Mesothelial cell of epicardium (in vitro differentiated cells): ENCODE measurements at regions not wholly inside any gene's neighbourhood (a gene's known extent, or its start where the extent isn't known, plus 50 kb on each side); places are given as distances from the start of the nearest gene placed in this dataset.

Experiments used
- DNase-seq, 2 experiments: peaks; one replicate each; pipeline ENCODE4 v3.0.0; 2021; ENCODE audit warnings: low spot score in 2 of 2; ENCODE audit not compliant: unreplicated experiment in 2 of 2
- H3K27ac Mint-ChIP-seq: 2 replicates; pipeline ENCODE4 v1.8.0; 2021; ENCODE audit warnings: mixed read lengths
- H3K27me3 Mint-ChIP-seq: 2 replicates; pipeline ENCODE4 v1.8.0; 2021; ENCODE audit warnings: low read depth, mixed read lengths
- H3K36me3 Mint-ChIP-seq: 2 replicates; pipeline ENCODE4 v1.8.0; 2021; ENCODE audit warnings: mixed read lengths
- H3K4me1 Mint-ChIP-seq: 2 replicates; pipeline ENCODE4 v1.8.0; 2021; ENCODE audit warnings: mixed read lengths
- H3K4me3 Mint-ChIP-seq: 2 replicates; pipeline ENCODE4 v1.8.0; 2021; ENCODE audit warnings: mild to moderate bottlenecking, moderate library complexity, mixed read lengths
- H3K9me3 Mint-ChIP-seq: 2 replicates; pipeline ENCODE4 v1.8.0; 2021; ENCODE audit warnings: mixed read lengths
- TF ChIP-seq, protein P1 (sequence below): fragments of 200-600 bp; sonication (generic); IDR thresholded peaks from one replicate; pipeline ENCODE4 v1.5.0; 2021; ENCODE audit warnings: antibody characterized with exemption; ENCODE audit not compliant: unreplicated experiment

DNA sequence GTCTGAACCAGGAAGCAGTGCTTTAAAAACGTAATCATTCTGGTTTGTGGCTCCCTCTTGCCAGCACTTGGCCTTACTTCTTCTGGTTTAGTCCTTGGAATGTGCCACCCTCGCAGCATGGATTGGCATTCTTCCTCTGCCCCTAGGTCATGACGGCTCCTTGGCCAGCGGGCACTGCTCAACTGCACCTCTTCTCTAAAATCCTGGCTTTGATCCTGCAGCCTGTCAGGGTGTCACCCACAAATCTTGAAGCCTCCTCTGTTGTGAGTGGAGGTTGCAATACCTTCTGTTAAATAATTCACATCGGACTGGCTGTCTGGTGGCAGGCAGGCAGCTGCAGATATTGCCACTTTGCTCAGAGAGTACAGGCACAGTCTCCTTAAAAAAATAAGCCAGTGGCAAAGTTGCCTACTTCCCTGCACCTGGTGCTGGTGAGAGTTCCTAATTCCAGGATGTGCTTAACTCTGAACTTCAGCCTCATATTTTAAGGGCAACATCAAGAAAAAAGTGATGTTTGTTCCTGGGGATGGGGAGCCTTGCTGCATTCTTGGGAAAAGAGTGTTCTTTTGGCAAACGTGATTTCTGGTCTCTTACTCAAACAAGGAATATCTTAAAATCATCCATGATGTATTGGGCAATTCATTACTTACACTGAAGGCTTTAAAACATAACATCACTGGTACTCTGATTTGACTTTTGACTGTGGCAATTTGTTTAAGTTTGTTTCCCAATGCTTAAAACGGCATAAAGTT is 179.8 kb downstream of the FOXA2 start:
- no peak for DNase-seq
- peaks cover 18% of the 10 kb centered on the region for H3K27me3 Mint-ChIP-seq
- H3K27ac Mint-ChIP-seq = peak overlapping the region; percentile 41
- TF ChIP-seq, protein P1, sequence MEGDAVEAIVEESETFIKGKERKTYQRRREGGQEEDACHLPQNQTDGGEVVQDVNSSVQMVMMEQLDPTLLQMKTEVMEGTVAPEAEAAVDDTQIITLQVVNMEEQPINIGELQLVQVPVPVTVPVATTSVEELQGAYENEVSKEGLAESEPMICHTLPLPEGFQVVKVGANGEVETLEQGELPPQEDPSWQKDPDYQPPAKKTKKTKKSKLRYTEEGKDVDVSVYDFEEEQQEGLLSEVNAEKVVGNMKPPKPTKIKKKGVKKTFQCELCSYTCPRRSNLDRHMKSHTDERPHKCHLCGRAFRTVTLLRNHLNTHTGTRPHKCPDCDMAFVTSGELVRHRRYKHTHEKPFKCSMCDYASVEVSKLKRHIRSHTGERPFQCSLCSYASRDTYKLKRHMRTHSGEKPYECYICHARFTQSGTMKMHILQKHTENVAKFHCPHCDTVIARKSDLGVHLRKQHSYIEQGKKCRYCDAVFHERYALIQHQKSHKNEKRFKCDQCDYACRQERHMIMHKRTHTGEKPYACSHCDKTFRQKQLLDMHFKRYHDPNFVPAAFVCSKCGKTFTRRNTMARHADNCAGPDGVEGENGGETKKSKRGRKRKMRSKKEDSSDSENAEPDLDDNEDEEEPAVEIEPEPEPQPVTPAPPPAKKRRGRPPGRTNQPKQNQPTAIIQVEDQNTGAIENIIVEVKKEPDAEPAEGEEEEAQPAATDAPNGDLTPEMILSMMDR = no peak
- H3K9me3 Mint-ChIP-seq = peaks cover 6% of the 10 kb centered on the region
- no peaks in the 10 kb centered on the region for H3K36me3 Mint-ChIP-seq
- peak overlapping the region; percentile 63 for H3K4me3 Mint-ChIP-seq
- H3K4me1 Mint-ChIP-seq = peaks cover 24% of the 10 kb centered on the region

DNA sequence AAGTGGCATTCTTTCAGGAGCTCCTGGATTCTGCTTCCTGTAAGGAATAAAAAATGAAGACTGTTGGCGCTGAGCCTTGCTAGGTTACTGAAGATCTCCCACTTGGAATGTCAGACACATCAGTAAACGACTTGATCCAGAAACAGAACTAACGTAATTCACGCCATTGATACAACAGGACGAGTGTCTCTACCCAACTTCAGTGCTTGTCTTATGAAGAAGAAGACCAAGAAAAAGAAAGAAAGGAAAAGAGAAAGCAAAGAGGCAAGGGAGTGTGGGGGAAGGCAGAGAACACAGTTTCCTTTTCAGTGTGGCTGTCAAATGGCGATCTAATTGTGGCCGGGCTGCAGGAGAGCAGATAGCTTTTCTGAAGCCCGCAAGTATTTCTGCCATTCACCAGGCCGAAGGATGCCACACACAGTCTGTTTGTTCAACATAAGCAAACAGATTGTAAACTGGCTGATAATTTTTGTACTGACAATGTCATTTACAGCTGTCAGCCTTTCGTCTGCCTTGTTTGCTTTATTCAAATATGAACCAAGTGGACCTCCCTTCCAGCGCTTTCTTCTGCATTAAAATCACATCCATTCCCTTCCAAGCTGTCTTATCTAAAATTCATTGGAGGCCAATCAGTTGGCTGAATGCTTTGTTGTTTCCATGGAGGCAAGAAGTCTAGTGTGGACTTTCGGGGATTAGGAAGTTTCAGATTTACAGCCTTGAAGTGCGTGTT is 180.6 kb downstream of the FOXA2 start:
- DNase-seq = no peak
- Mint-ChIP-seq H3K4me1 (peaks cover 24% of the 10 kb centered on the region), H3K4me3 (peak overlapping the region; percentile 63), H3K27ac (peak overlapping the region; percentile 87), H3K36me3 (no peaks in the 10 kb centered on the region), H3K27me3 (peaks cover 25% of the 10 kb centered on the region), H3K9me3 (peaks cover 2% of the 10 kb centered on the region)
- TF ChIP-seq, protein P1 = no peak

DNA sequence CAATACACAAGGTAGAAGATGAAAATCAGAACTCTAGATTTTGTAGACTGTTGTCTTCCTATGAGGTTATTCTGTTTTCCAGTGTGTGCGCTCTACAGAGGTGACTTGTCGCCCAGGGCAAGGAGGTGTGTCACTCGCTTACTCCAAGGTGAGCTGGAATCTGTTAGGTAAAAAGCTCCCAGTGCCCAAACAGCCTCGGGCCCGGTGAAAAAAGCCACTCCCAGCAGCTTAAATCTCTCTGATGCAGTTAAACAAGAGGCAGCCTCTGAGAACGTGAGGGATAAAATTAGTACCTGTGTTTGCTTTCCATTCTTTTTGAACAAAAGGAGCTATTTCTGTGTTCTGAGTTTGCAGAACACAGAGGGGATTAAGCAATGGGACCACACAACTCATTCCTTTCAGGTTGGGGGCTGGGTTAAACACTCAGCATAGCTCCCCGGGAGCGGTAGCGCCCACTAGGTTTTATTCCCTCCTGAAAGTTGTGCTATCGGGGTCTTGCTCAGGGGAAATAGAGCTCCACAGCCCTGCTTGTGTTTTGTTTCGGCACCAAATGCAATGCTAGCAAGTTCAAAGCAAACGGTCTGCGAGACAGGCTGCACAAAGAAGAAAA is 181.2 kb downstream of the FOXA2 start:
- Mint-ChIP-seq H3K4me3 (peak overlapping the region; percentile 63), H3K27me3 (peaks cover 31% of the 10 kb centered on the region), H3K9me3 (no peaks in the 10 kb centered on the region), H3K27ac (peak overlapping the region; percentile 87), H3K4me1 (peaks cover 24% of the 10 kb centered on the region), H3K36me3 (no peaks in the 10 kb centered on the region)
- TF ChIP-seq, protein P1 = no peak
- no peak for DNase-seq

DNA sequence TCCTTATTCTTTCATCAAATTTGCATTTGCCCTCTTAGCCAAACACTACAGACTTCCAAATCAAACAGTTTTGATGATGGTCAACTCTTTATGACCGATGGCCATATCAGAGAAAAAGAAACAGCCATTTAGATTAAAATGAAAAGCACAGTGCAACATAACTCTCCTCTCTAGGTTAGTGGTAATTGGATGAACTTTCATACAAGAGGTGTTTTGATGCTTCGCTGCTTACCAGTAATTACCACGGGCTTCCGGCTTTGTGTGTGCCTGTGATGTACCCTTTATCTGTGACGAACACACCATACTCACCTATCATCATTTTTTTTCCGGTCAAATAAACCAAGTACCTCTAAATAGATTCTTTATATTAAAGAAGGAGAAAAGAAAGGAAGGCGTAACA is 181.8 kb downstream of the FOXA2 start:
- Mint-ChIP-seq H3K27me3 (peaks cover 37% of the 10 kb centered on the region), H3K27ac (no peak overlapping the region), H3K4me1 (peaks cover 24% of the 10 kb centered on the region), H3K4me3 (no peak overlapping the region), H3K9me3 (no peaks in the 10 kb centered on the region), H3K36me3 (no peaks in the 10 kb centered on the region)
- TF ChIP-seq, protein P1 = no peak
- no peak for DNase-seq

DNA sequence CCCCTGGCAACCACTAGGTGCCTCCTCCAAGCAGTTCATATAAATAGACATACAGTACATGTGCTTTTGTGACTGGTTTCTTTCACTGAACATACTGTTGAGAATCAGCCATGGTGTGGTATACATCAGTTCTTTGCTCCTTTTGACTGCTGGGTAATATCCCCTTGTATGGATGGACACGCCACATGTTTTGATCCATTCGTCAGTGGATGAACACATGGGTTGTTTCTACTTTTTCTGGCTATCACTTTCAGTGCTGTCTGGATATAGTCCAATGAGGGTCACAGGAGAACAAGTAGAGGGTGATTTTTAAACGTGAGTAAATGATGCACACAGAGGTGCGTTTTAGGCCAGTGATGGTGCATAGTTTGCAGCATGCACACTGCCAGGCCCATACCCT is 183.9 kb downstream of the FOXA2 start:
- no peak overlapping the region for H3K27ac Mint-ChIP-seq
- TF ChIP-seq, protein P1 = no peak
- H3K36me3 Mint-ChIP-seq = no peaks in the 10 kb centered on the region
- H3K4me3 Mint-ChIP-seq = no peak overlapping the region
- H3K4me1 Mint-ChIP-seq = peaks cover 24% of the 10 kb centered on the region
- peaks cover 40% of the 10 kb centered on the region for H3K27me3 Mint-ChIP-seq
- no peaks in the 10 kb centered on the region for H3K9me3 Mint-ChIP-seq
- no peak for DNase-seq
